Amniotic epithelial cell (primary cell): ENCODE measurements at regions not wholly inside any gene's neighbourhood (a gene's known extent, or its start where the extent isn't known, plus 50 kb on each side); places are given as distances from the start of the nearest gene placed in this dataset.
"Not testable (repeated sequence)": the region's sequence is repeated elsewhere in the genome, so short reads cannot be mapped to it uniquely, and the experiment has no call there.

Source experiments
- DNase-seq: peaks from one replicate; pipeline ENCODE4 v3.0.0-alpha.2; 2010; ENCODE audit warnings: low read depth

GRCh38 chr10:31187607-31188210 lies 131.3 kb upstream of the ZEB1 start:
- DNase-seq: no peak

GRCh38 chr10:31188792-31189406 lies 130.1 kb upstream of the ZEB1 start:
- DNase-seq: peak; percentile 13

GRCh38 chr10:31190488-31190887 lies 128.5 kb upstream of the ZEB1 start:
- no peak for DNase-seq

- DNase-seq: no peak
Measured at GRCh38 chr10:31192475-31192874, 126.5 kb upstream of the ZEB1 start.

GRCh38 chr10:31194986-31195385 lies 124.0 kb upstream of the ZEB1 start:
- no peak for DNase-seq

- no peak for DNase-seq
Measured at GRCh38 chr10:31197886-31198285, 121.1 kb upstream of the ZEB1 start.

- DNase-seq: peak; percentile 31
Measured at GRCh38 chr10:31204090-31204489, 114.9 kb upstream of the ZEB1 start.

- peak; percentile 36 for DNase-seq
Measured at GRCh38 chr10:31207636-31208035, 111.4 kb upstream of the ZEB1 start.

GRCh38 chr10:31209478-31209877 lies 109.5 kb upstream of the ZEB1 start:
- DNase-seq: no peak

- DNase-seq: no peak
Measured at GRCh38 chr10:31210190-31210589, 108.8 kb upstream of the ZEB1 start.

GRCh38 chr10:31213959-31214358 lies 105.1 kb upstream of the ZEB1 start:
- DNase-seq: peak; percentile 19

GRCh38 chr10:31215052-31215451 lies 104.0 kb upstream of the ZEB1 start:
- no peak for DNase-seq

GRCh38 chr10:31219306-31219705 lies 99.7 kb upstream of the ZEB1 start:
- no peak for DNase-seq

GRCh38 chr10:31228780-31229179 lies 90.2 kb upstream of the ZEB1 start:
- DNase-seq: not testable (repeated sequence)

- no peak for DNase-seq
Measured at GRCh38 chr10:31239961-31240360, 79.1 kb upstream of the ZEB1 start.

GRCh38 chr10:31242902-31243301 lies 76.1 kb upstream of the ZEB1 start:
- peak; percentile 75 for DNase-seq

GRCh38 chr10:31251118-31251517 lies 67.9 kb upstream of the ZEB1 start:
- not testable (repeated sequence) for DNase-seq

GRCh38 chr10:31253237-31253636 lies 65.8 kb upstream of the ZEB1 start:
- no peak for DNase-seq

GRCh38 chr10:31261511-31262311 lies 57.3 kb upstream of the ZEB1 start:
- DNase-seq: peak; percentile 88

GRCh38 chr10:31262672-31263071 lies 56.3 kb upstream of the ZEB1 start:
- DNase-seq: peak; percentile 61

GRCh38 chr10:31263903-31264302 lies 55.1 kb upstream of the ZEB1 start:
- DNase-seq: no peak

GRCh38 chr10:31268444-31269303 lies 50.3 kb upstream of the ZEB1 start:
- DNase-seq: no peak
